Right hindlimb (tissue), 1 donor: ENCODE measurements at regions not wholly inside any gene's neighbourhood (a gene's known extent, or its start where the extent isn't known, plus 50 kb on each side); places are given as distances from the start of the nearest gene placed in this dataset.
"Not testable (repeated sequence)": the region's sequence is repeated elsewhere in the genome, so short reads cannot be mapped to it uniquely, and the experiment has no call there.

Experiments
- DNase-seq: peaks from one replicate; pipeline ENCODE4 v3.0.0-alpha.2; 2018

DNA sequence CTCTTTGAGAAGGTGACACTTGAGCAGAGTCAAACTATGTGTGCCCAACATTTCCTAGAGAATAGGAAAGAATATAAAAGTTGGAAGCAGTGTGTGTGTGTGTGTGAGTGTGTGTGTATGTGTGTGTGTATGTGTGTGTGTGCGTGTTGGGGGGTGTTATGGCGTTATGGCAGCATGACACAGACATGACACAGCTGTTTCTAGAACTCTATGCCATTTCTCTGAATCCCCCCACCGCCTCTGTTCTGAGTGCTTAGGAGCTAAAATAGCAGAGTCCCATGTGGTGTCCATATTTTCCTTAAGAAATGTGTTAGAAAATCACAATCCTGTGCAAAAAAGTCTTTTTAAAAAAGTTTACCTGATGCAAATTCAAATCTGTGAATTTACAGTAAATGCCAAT is 556.1 kb downstream of the RWDD3 start:
- no peak for DNase-seq

DNA sequence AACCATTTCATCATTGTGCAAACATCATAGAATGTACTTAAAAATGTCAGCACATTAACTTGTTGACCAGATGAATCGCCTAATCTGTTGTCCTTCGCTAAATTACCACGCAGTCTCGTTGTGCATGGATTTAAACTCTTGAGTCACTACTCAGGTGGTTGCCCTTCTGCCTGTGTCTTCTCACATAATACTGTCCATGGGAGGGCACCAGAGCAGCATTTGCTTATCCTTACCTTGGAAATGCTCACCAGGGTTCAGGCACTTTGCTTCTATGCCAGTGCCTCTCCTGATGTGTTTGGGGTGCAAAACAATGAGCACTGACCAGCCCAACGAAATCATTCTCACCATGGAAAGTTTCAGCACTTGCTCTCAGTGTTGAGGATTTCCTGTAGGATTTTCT is 559.9 kb downstream of the RWDD3 start:
- DNase-seq, result no peak

- DNase-seq, result not testable (repeated sequence)
Observed at GRCh38 chr1:95797761-95798160, 563.8 kb downstream of the RWDD3 start.

- DNase-seq, result no peak
Observed at GRCh38 chr1:95806171-95806570, 572.2 kb downstream of the RWDD3 start.

GRCh38 chr1:95809391-95809790 is 575.4 kb downstream of the RWDD3 start:
- DNase-seq, result no peak

- no peak for DNase-seq
Observed at GRCh38 chr1:95815511-95815910, 581.5 kb downstream of the RWDD3 start.

- no peak for DNase-seq
Observed at GRCh38 chr1:95829556-95829955, 595.5 kb downstream of the RWDD3 start.

DNA sequence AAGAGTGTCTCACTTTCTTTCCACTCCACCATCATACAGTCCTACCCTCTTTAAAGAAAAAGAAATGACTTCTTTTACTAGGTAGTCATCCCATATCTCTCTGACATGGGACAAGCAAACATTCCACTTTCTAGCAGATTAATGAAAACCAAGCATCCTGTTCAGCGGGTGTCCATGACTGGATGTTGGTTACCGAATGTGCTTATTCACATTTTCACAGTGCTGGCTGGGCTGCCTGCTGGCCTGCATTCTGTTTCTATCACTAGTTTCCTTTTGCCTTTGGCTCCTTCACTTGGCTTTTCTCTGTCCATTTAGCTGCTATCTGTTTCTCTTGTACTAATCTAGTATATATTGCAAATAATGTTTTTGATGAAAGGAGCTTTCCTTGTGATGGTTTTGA is 598.4 kb downstream of the RWDD3 start:
- DNase-seq, result no peak

DNA sequence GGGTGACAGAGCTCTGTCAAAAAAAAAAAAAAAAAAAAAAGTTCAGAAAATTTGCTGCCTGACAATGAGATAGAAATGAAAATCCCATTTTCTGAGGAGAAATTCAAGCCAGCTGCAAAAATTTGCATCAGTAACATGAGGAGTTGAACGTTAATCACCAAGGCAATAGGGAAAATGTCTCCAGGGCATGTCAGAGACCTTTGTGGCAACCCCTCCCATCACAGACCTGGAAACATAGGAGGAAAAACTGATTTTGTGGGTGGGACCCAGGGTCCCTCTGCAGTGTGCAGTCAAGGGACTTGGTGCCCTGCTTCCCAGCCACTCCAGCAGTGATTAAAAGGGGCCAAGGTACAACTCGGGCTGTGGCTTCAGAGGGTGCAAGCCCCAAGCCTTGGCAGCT is 615.4 kb downstream of the RWDD3 start:
- DNase-seq, result no peak

GRCh38 chr1:95850165-95850649 is 616.2 kb downstream of the RWDD3 start:
- no peak for DNase-seq

DNA sequence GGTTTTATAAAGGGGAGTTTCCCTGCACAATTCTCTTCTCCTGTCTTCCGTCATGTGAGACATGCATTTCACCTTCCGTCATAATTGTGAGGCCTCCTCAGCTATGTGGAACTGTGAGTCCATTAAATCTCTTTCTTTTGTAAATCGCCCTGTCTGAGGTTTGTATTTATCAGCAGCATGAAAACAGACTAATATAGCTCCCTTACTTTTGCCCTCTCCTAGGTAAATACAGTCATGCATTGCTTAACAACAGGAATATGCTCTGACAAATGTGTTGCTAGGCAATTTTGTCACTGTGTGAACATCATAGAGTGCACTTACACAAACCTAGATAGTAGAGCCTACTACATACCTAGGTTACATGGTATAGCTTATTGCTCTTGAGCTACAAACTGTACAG is 616.8 kb downstream of the RWDD3 start:
- no peak for DNase-seq

DNA sequence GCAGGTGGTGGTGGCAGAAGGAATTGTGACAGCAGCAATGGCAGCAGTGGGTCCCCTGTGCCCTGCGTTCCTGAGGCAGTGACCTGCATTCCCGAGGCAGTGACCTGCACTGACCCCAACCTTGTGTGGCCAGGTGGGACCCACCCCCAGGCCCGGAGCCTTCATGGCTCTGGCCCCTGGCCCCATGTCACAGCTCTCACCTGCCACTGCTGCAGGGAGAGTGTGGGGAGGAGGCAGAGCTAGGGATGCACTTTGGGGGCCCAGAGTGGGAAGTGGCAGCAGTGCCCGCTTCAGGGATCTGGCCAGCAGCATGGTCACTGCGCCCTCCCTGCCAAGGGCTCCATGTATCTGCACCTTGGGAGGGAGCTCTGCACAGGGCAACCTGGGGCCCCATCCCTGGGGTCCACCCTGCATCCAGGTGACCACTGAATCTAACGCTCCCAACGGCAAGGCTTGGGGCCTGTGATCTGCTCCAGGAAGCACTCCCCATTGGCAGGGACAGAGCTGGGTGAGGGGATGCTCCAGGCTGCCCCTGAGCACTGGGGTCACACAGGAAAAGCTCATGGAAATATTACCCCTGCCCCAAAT is 618.6 kb downstream of the RWDD3 start:
- no peak for DNase-seq

- DNase-seq, result no peak
Observed at GRCh38 chr1:95854457-95854856, 620.4 kb downstream of the RWDD3 start.

- DNase-seq, result no peak
Observed at GRCh38 chr1:95863086-95863485, 629.1 kb downstream of the RWDD3 start.

- DNase-seq, result no peak
Observed at GRCh38 chr1:95865769-95866168, 631.8 kb downstream of the RWDD3 start.

DNA sequence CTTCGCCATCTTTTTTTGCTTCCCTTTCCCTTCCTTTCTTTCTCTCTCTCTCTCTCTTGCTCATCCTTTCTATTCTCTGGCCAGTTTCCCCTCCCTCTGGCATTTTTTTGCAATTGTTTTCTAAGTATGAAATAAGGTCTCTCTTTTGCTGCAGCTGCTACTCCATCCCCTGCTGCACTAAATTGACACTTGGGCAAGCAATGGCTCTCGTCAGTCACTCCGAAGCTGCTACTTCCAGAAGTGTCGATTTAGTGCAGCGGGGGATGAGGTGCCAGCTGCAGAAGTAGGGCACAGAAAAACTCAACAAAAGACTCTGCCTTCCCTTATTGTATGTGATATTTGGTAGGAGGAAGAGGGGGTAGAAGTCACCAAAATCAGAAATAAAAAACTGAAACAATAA is 642.3 kb downstream of the RWDD3 start:
- no peak for DNase-seq

- no peak for DNase-seq
Observed at GRCh38 chr1:95879498-95880050, 645.6 kb downstream of the RWDD3 start.

DNA sequence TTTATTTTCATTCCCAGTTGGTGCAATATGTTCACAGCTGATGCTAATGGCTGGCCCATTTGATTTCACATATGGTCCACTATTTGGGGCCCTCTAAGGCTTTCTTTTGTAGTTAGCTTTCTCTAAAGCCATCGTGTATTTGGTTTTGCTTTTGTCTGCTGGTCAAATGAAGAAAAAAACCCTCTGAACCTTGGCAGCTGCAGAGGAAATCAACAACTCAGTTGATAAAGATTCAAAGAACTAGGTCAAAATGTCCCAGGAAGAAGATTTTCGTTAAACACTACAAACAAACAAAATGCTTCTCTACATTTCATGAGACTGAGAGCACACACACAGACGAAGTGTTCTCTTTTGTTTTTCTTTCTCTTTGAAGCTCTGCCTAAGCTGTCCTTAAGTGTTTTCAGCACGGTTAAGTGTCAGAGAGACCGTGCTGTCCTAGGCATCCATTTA is 655.0 kb downstream of the RWDD3 start:
- DNase-seq, result no peak

DNA sequence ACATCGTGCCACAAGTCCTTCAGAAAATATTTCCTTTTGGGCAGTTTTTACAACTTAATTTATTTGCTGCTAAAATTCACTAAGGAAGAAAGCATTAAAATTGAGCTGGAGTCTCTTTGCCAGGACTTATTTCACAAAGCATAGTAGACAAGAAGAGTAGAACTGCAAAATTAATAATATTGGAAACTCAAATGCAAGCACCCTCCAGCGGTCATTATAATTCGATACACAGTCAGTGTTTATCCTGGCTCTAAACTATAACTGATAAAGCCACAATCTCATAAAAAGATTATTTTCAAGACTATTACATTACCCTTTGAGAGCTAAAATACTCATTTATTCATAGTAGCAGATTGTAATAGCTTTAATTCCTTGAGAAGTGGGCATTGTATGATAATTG is 655.4 kb downstream of the RWDD3 start:
- DNase-seq, result no peak

GRCh38 chr1:95893921-95894320 is 659.9 kb downstream of the RWDD3 start:
- no peak for DNase-seq

DNA sequence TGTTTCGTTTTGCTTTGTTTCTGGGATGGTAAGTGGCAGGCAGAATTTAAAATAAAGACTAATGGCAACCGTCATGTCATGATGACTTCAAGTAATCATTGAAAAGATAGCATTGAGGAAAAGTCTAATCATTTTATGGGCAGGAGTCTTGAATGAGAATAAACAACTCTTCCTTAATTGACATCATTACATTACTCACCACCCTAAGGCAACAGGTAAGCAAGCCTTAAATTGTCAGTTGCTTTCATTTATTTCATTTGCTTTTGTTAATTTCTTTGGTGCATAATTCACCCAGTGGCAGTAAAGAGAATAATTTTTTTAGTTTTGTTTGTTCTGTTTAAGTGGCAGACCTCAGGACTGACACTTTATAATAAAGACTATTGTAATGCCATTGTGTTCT is 669.0 kb downstream of the RWDD3 start:
- DNase-seq, result no peak

- no peak for DNase-seq
Observed at GRCh38 chr1:95905818-95906395, 671.9 kb downstream of the RWDD3 start.

- DNase-seq, result not testable (repeated sequence)
Observed at GRCh38 chr1:95911739-95912138, 677.7 kb downstream of the RWDD3 start.

GRCh38 chr1:95916616-95917015 is 682.6 kb downstream of the RWDD3 start:
- DNase-seq, result no peak

GRCh38 chr1:95924684-95925083 is 690.7 kb downstream of the RWDD3 start:
- no peak for DNase-seq
